GM23338 (cell line): ENCODE measurements at regions not wholly inside any gene's neighbourhood (a gene's known extent, or its start where the extent isn't known, plus 50 kb on each side); places are given as distances from the start of the nearest gene placed in this dataset.
A peak's percentile ranks its signal among the peaks of the same experiment; 100 is the strongest.

Source experiments
- ATAC-seq: fragments of 200-7000 bp; cut with Tn5 transposase; 3 replicates; pipeline ENCODE4 v1.9.1; 2020
- DNase-seq: peaks from one replicate; pipeline ENCODE4 v3.0.0-alpha.2; 2015; ENCODE audit warnings: low spot score
- H2AFZ ChIP-seq: fragments of 200-600 bp; sonication (generic); 2 replicates; pipeline ENCODE4 v1.8.0; 2016; ENCODE audit warnings: antibody characterized with exemption, mild to moderate bottlenecking, moderate library complexity
- H3F3A ChIP-seq: fragments of 200-600 bp; sonication (generic); replicated peaks from 2 replicates; pipeline ENCODE4 v1.8.0; 2017; ENCODE audit warnings: antibody characterized with exemption, mixed run types, low read depth
- H3K27ac ChIP-seq: fragments of 200-600 bp; sonication (generic); 2 replicates; pipeline ENCODE4 v1.6.1; 2016; ENCODE audit warnings: low read depth
- H3K27me3 ChIP-seq: fragments of 200-600 bp; sonication (generic); 2 replicates; pipeline ENCODE4 v1.8.0; 2016; ENCODE audit warnings: mild to moderate bottlenecking, mixed run types, moderate library complexity; ENCODE audit not compliant: insufficient read depth
- H3K36me3 ChIP-seq: fragments of 200-600 bp; sonication (generic); 2 replicates; pipeline ENCODE4 v1.8.0; 2016; ENCODE audit warnings: mild to moderate bottlenecking; ENCODE audit not compliant: insufficient read depth
- H3K4me1 ChIP-seq: fragments of 200-600 bp; sonication (generic); 2 replicates; pipeline ENCODE4 v1.8.0; 2016; ENCODE audit warnings: mild to moderate bottlenecking, moderate library complexity; ENCODE audit not compliant: insufficient read depth
- H3K4me2 ChIP-seq: fragments of 200-600 bp; sonication (generic); 2 replicates; pipeline ENCODE4 v1.7.1; 2017; ENCODE audit warnings: mixed run types
- H3K4me3 ChIP-seq: fragments of 200-600 bp; sonication (generic); 2 replicates; pipeline ENCODE4 v1.6.1; 2016; ENCODE audit warnings: mixed run types
- H3K79me2 ChIP-seq: fragments of 200-600 bp; sonication (generic); replicated peaks from 2 replicates; pipeline ENCODE4 v1.8.0; 2017; ENCODE audit warnings: mild to moderate bottlenecking; ENCODE audit not compliant: insufficient read depth
- H3K9me2 ChIP-seq: fragments of 200-600 bp; sonication (generic); 2 replicates; pipeline ENCODE4 v1.8.0; 2017; ENCODE audit not compliant: insufficient read depth
- H4K20me1 ChIP-seq: fragments of 200-600 bp; sonication (generic); replicated peaks from 2 replicates; pipeline ENCODE4 v1.8.0; 2017; ENCODE audit warnings: mild to moderate bottlenecking; ENCODE audit not compliant: insufficient read depth
- H3K27ac Mint-ChIP-seq: 2 replicates; pipeline ENCODE4 v1.8.0; 2020; ENCODE audit warnings: inconsistent platforms, mild to moderate bottlenecking, moderate library complexity, mixed read lengths
- H3K27me3 Mint-ChIP-seq: 3 replicates; pipeline ENCODE4 v1.8.0; 2022; ENCODE audit warnings: low read depth, mild to moderate bottlenecking, moderate library complexity, mixed read lengths, inconsistent platforms; ENCODE audit not compliant: insufficient read depth, poor library complexity
- H3K36me3 Mint-ChIP-seq: 3 replicates; pipeline ENCODE4 v1.8.0; 2021; ENCODE audit warnings: low read depth, mild to moderate bottlenecking, inconsistent platforms, moderate library complexity, mixed read lengths
- H3K4me1 Mint-ChIP-seq: 3 replicates; pipeline ENCODE4 v1.8.0; 2020; ENCODE audit warnings: mild to moderate bottlenecking, inconsistent platforms, mixed read lengths
- H3K4me3 Mint-ChIP-seq: 3 replicates; pipeline ENCODE4 v1.8.0; 2021; ENCODE audit warnings: moderate library complexity, mild to moderate bottlenecking, inconsistent platforms, mixed read lengths
- H3K9me3 Mint-ChIP-seq: 3 replicates; pipeline ENCODE4 v1.8.0; 2020; ENCODE audit warnings: moderate library complexity, mild to moderate bottlenecking, inconsistent platforms, mixed read lengths
- CREB1 ChIP-seq: fragments of 250-450 bp; sonication (Bioruptor Pico); IDR thresholded peaks from 2 replicates; pipeline ENCODE4 v1.5.0; 2020; ENCODE audit warnings: low read depth, mild to moderate bottlenecking, moderate library complexity
- ETS1 ChIP-seq: IDR thresholded peaks from 2 replicates; pipeline ENCODE4 v1.6.1; 2016; ENCODE audit warnings: antibody characterized with exemption
- EZH2 ChIP-seq: fragments of 200-600 bp; sonication (generic); IDR thresholded peaks from one replicate; pipeline ENCODE4 v1.8.0; 2017; ENCODE audit warnings: antibody characterized with exemption, mild to moderate bottlenecking, low read depth; ENCODE audit not compliant: unreplicated experiment
- EZH2phosphoT487 ChIP-seq: fragments of 200-600 bp; sonication (generic); IDR thresholded peaks from one replicate; pipeline ENCODE4 v1.8.1; 2018; ENCODE audit warnings: antibody characterized with exemption; ENCODE audit not compliant: unreplicated experiment
- JUNB ChIP-seq: IDR thresholded peaks from one replicate; pipeline ENCODE4 v1.6.1; 2016; ENCODE audit warnings: antibody characterized with exemption; ENCODE audit not compliant: unreplicated experiment
- NANOG ChIP-seq: IDR thresholded peaks from 2 replicates; pipeline ENCODE4 v1.6.1; 2016; ENCODE audit warnings: antibody characterized with exemption, borderline replicate concordance
- POLR2AphosphoS5 ChIP-seq: IDR thresholded peaks from 2 replicates; pipeline ENCODE4 v1.6.1; 2016; ENCODE audit warnings: antibody characterized with exemption, low read depth
- REST ChIP-seq: IDR thresholded peaks from one replicate; pipeline ENCODE4 v1.6.1; 2018; ENCODE audit warnings: antibody characterized with exemption; ENCODE audit not compliant: unreplicated experiment
- STAT1 ChIP-seq: IDR thresholded peaks from one replicate; pipeline ENCODE4 v1.6.1; 2016; ENCODE audit warnings: antibody characterized with exemption; ENCODE audit not compliant: unreplicated experiment
- ZNF114 ChIP-seq: fragments of 250-450 bp; sonication (Bioruptor Pico); IDR thresholded peaks from 2 replicates; pipeline ENCODE4 v1.5.0; 2020; ENCODE audit warnings: mild to moderate bottlenecking, moderate library complexity
- ZNF331 ChIP-seq: fragments of 250-450 bp; sonication (Bioruptor Pico); IDR thresholded peaks from 2 replicates; pipeline ENCODE4 v1.5.0; 2020; ENCODE audit warnings: low read depth, mild to moderate bottlenecking, moderate library complexity
- TF ChIP-seq, protein P1 (sequence below), 2 experiments: fragments of 200-600 bp in 1 of 2; sonication (generic) in 1 of 2; conservative IDR thresholded peaks; 2 replicates each; pipeline versions ENCODE4 v1.5.1 to v1.6.1; 2016 to 2017; ENCODE audit warnings: antibody characterized with exemption in 2 of 2, low read depth in 2 of 2, mild to moderate bottlenecking in 2 of 2, moderate library complexity in 1 of 2

DNA sequence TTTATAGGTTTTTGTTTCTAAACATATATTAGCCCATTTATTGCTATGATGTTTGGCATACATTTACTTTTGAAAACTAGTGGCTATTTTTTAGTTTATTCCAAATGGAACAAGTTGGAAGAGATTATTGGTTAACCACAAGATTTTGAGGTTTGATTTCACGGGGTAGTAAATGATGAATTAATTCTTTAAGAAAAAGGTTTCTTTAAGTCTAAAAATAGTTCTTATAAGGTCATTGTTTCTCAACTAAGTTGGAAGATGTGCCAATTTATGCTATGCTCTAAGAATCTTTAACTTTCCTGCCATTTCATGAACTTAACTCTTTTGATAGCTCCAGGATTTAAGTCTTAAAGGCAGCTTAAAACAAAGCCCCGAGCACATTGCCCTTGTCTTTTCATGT, 183.8 kb downstream of the LMO4 start (continued):
- TF ChIP-seq ETS1 (no peak), EZH2 (no peak), NANOG (no peak), EZH2phosphoT487 (no peak), CREB1 (CRISPR knock-in tag) (no peak), POLR2AphosphoS5 (no peak)
- TF ChIP-seq, protein P1, sequence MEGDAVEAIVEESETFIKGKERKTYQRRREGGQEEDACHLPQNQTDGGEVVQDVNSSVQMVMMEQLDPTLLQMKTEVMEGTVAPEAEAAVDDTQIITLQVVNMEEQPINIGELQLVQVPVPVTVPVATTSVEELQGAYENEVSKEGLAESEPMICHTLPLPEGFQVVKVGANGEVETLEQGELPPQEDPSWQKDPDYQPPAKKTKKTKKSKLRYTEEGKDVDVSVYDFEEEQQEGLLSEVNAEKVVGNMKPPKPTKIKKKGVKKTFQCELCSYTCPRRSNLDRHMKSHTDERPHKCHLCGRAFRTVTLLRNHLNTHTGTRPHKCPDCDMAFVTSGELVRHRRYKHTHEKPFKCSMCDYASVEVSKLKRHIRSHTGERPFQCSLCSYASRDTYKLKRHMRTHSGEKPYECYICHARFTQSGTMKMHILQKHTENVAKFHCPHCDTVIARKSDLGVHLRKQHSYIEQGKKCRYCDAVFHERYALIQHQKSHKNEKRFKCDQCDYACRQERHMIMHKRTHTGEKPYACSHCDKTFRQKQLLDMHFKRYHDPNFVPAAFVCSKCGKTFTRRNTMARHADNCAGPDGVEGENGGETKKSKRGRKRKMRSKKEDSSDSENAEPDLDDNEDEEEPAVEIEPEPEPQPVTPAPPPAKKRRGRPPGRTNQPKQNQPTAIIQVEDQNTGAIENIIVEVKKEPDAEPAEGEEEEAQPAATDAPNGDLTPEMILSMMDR (conservative IDR thresholded peaks at IDR 0.05; ENCODE audit: low read depth in 2 of 2): no peak

DNA sequence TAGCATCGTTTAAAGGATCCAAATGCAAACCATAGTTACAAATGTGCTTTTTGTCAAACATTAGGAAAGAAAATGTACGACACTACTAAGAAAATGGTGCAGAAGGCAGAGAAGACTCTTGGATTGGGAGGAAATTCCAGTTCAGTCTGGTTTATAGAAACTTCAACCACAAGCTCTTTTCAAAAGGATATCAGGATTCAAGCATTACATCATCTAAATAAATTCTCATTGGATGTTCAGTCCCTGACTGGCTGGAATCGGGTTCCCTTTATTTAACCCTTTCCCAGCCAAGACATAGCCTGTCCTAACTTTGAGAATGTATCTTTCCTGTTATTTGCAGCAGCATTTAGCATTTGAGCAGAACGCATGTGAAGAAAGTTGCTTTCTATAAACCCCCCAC, 184.6 kb downstream of the LMO4 start:
- H3K79me2 ChIP-seq: no peaks in the 10 kb centered on the region
- H3K4me1 ChIP-seq: no peaks in the 10 kb centered on the region
- peaks cover 17% of the 10 kb centered on the region; the same call in 1 of the 2 replicates for H3K9me2 ChIP-seq
- H3K4me1 Mint-ChIP-seq: peaks cover 5% of the 10 kb centered on the region; the same call in 2 of the 3 replicates
- H4K20me1 ChIP-seq: no peaks in the 10 kb centered on the region
- ATAC-seq: peak; percentile 31; the same call in 2 of the 3 replicates
- DNase-seq: peak; percentile 62
- H3K27me3 Mint-ChIP-seq: no peaks in the 10 kb centered on the region
- H3F3A ChIP-seq: no peaks in the 10 kb centered on the region
- H3K4me3 ChIP-seq: no peak overlapping the region
- no peak overlapping the region for H3K4me3 Mint-ChIP-seq
- no peak overlapping the region for H3K27ac ChIP-seq
- H3K27me3 ChIP-seq: no peaks in the 10 kb centered on the region
- H3K36me3 ChIP-seq: no peaks in the 10 kb centered on the region
- H3K9me3 Mint-ChIP-seq: no peaks in the 10 kb centered on the region
- no peak overlapping the region for H3K4me2 ChIP-seq
- H3K36me3 Mint-ChIP-seq: no peaks in the 10 kb centered on the region
- H3K27ac Mint-ChIP-seq: no peak overlapping the region
- peak overlapping the region; percentile 0; the same call in 1 of the 2 replicates for H2AFZ ChIP-seq
- TF ChIP-seq POLR2AphosphoS5: no peak
- TF ChIP-seq EZH2: no peak
- TF ChIP-seq, protein P1 (conservative IDR thresholded peaks at IDR 0.05; ENCODE audit: low read depth in 2 of 2): no peak
- no peak for TF ChIP-seq STAT1
- no peak for TF ChIP-seq EZH2phosphoT487
- TF ChIP-seq ZNF114 (CRISPR knock-in tag): no peak
- TF ChIP-seq REST: no peak
- no peak for TF ChIP-seq NANOG
- TF ChIP-seq CREB1 (CRISPR knock-in tag): no peak
- TF ChIP-seq ZNF331 (CRISPR knock-in tag): no peak
- no peak for TF ChIP-seq ETS1
- TF ChIP-seq JUNB: no peak
